HEK293 (cell line): ENCODE measurements at regions not wholly inside any gene's neighbourhood (a gene's known extent, or its start where the extent isn't known, plus 50 kb on each side); places are given as distances from the start of the nearest gene placed in this dataset.

Experiments
- CTCF ChIA-PET: fragments of 350-600 bp; formaldehyde crosslinking; extraction: SDS; loops from one replicate; lab custom pipeline; 2021; ENCODE audit warnings: antibody characterized with exemption; lab: Yijun Ruan, JAX
- POLR2A ChIA-PET: fragments of 300-600 bp; formaldehyde crosslinking; extraction: SDS; loops from one replicate; lab custom pipeline; 2020; ENCODE audit warnings: antibody characterized with exemption, inconsistent platforms; lab: Yijun Ruan, JAX
- H3K27ac ChIP-seq: fragments of 200-500 bp; sonication (Bioruptor generic); 2 replicates; pipeline ENCODE4 v1.5.1; 2014; ENCODE audit warnings: low read depth, low read length, control low read depth, inconsistent platforms; ENCODE audit errors: extremely low read depth
- H3K36me3 ChIP-seq, 2 experiments: fragments of 200-500 bp in 1 of 2; sonication (Bioruptor generic) in 1 of 2; 1 replicate in 1 of 2; 2 replicates in 1 of 2; pipeline ENCODE4 v1.5.1; 2014 to 2017; ENCODE audit warnings: inconsistent platforms in 2 of 2, low read length in 2 of 2; ENCODE audit not compliant: control insufficient read depth in 2 of 2, insufficient read depth in 1 of 2
- H3K4me1 ChIP-seq: fragments of 200-500 bp; sonication (Bioruptor generic); 2 replicates; pipeline ENCODE4 v1.5.1; 2014; ENCODE audit warnings: mild to moderate bottlenecking, low read length, inconsistent platforms; ENCODE audit not compliant: control insufficient read depth, insufficient read depth
- H3K4me3 ChIP-seq: 2 replicates; pipeline ENCODE4 v1.5.1; 2011; ENCODE audit warnings: low read depth, mild to moderate bottlenecking, control low read depth, low read length, moderate library complexity
- H3K9me3 ChIP-seq: fragments of 200-500 bp; sonication (Bioruptor generic); 2 replicates; pipeline ENCODE4 v1.5.1; 2014; ENCODE audit warnings: low read depth, low read length, inconsistent platforms; ENCODE audit not compliant: control insufficient read depth, insufficient read depth
- HOXA7 ChIP-seq: sonication (generic); formaldehyde crosslinking; IDR thresholded peaks from 2 replicates; pipeline ENCODE4 v1.8.1; 2022; ENCODE audit warnings: missing genetic modification reagents, borderline replicate concordance
- INSM2 ChIP-seq: fragments of 450-650 bp; formaldehyde crosslinking; IDR thresholded peaks from 2 replicates; pipeline ENCODE4 v1.5.1; 2016; ENCODE audit warnings: missing biosample characterization, missing genetic modification characterization
- KLF8 ChIP-seq: fragments of 450-650 bp; formaldehyde crosslinking; IDR thresholded peaks from 2 replicates; pipeline ENCODE4 v1.5.1; 2016; ENCODE audit warnings: missing biosample characterization, missing genetic modification characterization
- PRDM10 ChIP-seq: fragments of 450-650 bp; formaldehyde crosslinking; IDR thresholded peaks from 2 replicates; pipeline ENCODE4 v1.5.1; 2016; ENCODE audit warnings: missing biosample characterization, missing genetic modification characterization
- PRDM2 ChIP-seq: fragments of 450-650 bp; formaldehyde crosslinking; IDR thresholded peaks from 2 replicates; pipeline ENCODE4 v1.5.1; 2016; ENCODE audit warnings: missing biosample characterization, missing genetic modification characterization, borderline replicate concordance
- ZBTB10 ChIP-seq: fragments of 450-650 bp; formaldehyde crosslinking; IDR thresholded peaks from 2 replicates; pipeline ENCODE4 v1.5.1; 2016; ENCODE audit warnings: missing biosample characterization, missing genetic modification characterization
- ZFP3 ChIP-seq: fragments of 450-650 bp; formaldehyde crosslinking; IDR thresholded peaks from 2 replicates; pipeline ENCODE4 v1.5.1; 2016; ENCODE audit warnings: low read depth, missing biosample characterization, missing genetic modification characterization
- ZNF202 ChIP-seq: fragments of 450-650 bp; formaldehyde crosslinking; IDR thresholded peaks from 2 replicates; pipeline ENCODE4 v1.5.1; 2016; ENCODE audit warnings: missing biosample characterization, missing genetic modification characterization, borderline replicate concordance
- ZNF221 ChIP-seq: fragments of 450-650 bp; formaldehyde crosslinking; IDR thresholded peaks from 2 replicates; pipeline ENCODE4 v1.5.1; 2017; ENCODE audit warnings: missing biosample characterization, missing genetic modification characterization, borderline replicate concordance
- ZNF280D ChIP-seq: fragments of 450-650 bp; formaldehyde crosslinking; IDR thresholded peaks from 2 replicates; pipeline ENCODE4 v1.5.1; 2016; ENCODE audit warnings: missing biosample characterization, missing genetic modification characterization
- ZNF350 ChIP-seq: fragments of 450-650 bp; formaldehyde crosslinking; IDR thresholded peaks from 2 replicates; pipeline ENCODE4 v1.5.0; 2017; ENCODE audit warnings: missing biosample characterization, mild to moderate bottlenecking, missing genetic modification characterization
- ZNF501 ChIP-seq: fragments of 450-650 bp; formaldehyde crosslinking; IDR thresholded peaks from 2 replicates; pipeline ENCODE4 v1.5.1; 2016; ENCODE audit warnings: missing biosample characterization, missing genetic modification characterization
- ZNF560 ChIP-seq: fragments of 450-650 bp; formaldehyde crosslinking; IDR thresholded peaks from 2 replicates; pipeline ENCODE4 v1.5.1; 2017; ENCODE audit warnings: missing biosample characterization, missing genetic modification characterization, borderline replicate concordance
- ZNF692 ChIP-seq: fragments of 450-650 bp; formaldehyde crosslinking; IDR thresholded peaks from 2 replicates; pipeline ENCODE4 v1.5.1; 2016; ENCODE audit warnings: missing biosample characterization, missing genetic modification characterization
- ZNF768 ChIP-seq: fragments of 450-650 bp; formaldehyde crosslinking; IDR thresholded peaks from 2 replicates; pipeline ENCODE4 v1.5.1; 2018; ENCODE audit warnings: missing biosample characterization, mild to moderate bottlenecking, missing genetic modification characterization
- ZXDB ChIP-seq: fragments of 450-650 bp; formaldehyde crosslinking; IDR thresholded peaks from 2 replicates; pipeline ENCODE4 v1.5.1; 2016; ENCODE audit warnings: missing biosample characterization, missing genetic modification characterization

- H3K27ac ChIP-seq = no peak overlapping the region
- ChIA-PET CTCF (interaction anchor here (0.6 to 1.9 kb wide), 5 partner anchors 15 to 417 kb away, joined by 3 to 7 read pairs (median 3); no protein-coding TSS in a partner anchor), POLR2A (no interaction called here)
- H3K4me3 ChIP-seq = no peak overlapping the region
- H3K9me3 ChIP-seq = no peaks in the 10 kb centered on the region
- no peaks in the 10 kb centered on the region for H3K36me3 ChIP-seq
- H3K4me1 ChIP-seq = no peaks in the 10 kb centered on the region
- TF ChIP-seq ZBTB10 (tag by site-specific recombination) (no peak), ZNF560 (tag by site-specific recombination) (no peak), ZNF501 (tag by site-specific recombination) (no peak), ZNF221 (no peak), KLF8 (tag by site-specific recombination) (no peak), ZNF350 (no peak), ZNF280D (tag by site-specific recombination) (no peak), ZNF202 (tag by site-specific recombination) (no peak), PRDM2 (tag by site-specific recombination) (no peak), ZNF768 (no peak), INSM2 (tag by site-specific recombination) (no peak), ZNF692 (no peak), HOXA7 (CRISPR knock-in tag) (no peak), PRDM10 (tag by site-specific recombination) (no peak), ZFP3 (tag by site-specific recombination) (no peak), ZXDB (no peak)
These were observed 125.1 kb upstream of the SPATA13 start for GRCh38 chr13:24035411-24035810.
